GM19452 (cell line): ENCODE measurements at regions not wholly inside any gene's neighbourhood (a gene's known extent, or its start where the extent isn't known, plus 50 kb on each side); places are given as distances from the start of the nearest gene placed in this dataset.

ENCODE experiments used
- ATAC-seq: cut with Tn5 transposase; IDR thresholded peaks from one replicate; pipeline ENCODE4 v1.9.1; 2021; ENCODE audit not compliant: unreplicated experiment

GRCh38 chr5:4053136-4053535 lies 457.5 kb downstream of the IRX1 start:
- no peak for ATAC-seq

DNA sequence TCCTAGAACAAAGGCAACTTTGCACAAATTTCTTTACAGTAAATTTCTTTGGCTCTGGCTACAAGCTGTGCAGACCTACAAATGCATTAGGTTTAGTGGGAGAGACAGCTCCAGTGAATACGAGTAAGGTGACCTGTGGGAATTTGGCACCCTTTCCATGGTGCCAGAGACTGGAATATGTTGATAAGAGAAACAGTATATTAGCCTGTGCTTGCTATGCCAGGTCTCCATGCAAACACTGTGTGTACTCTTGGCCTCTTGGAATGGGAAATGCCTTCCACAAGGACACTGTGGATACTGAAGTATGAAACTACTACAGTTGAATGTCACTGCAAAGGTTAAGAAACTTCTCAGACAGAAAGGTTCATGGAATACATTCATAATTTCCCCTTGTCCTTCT lies 458.5 kb downstream of the IRX1 start:
- no peak for ATAC-seq

GRCh38 chr5:4058899-4059298 lies 463.3 kb downstream of the IRX1 start:
- no peak for ATAC-seq

GRCh38 chr5:4065472-4066320 lies 470.1 kb downstream of the IRX1 start:
- ATAC-seq: no peak

- ATAC-seq: no peak
Observed at GRCh38 chr5:4068171-4068570, 472.5 kb downstream of the IRX1 start.

GRCh38 chr5:4078544-4078943 lies 482.9 kb downstream of the IRX1 start:
- ATAC-seq: no peak

GRCh38 chr5:4079831-4080230 lies 484.2 kb downstream of the IRX1 start:
- ATAC-seq: no peak

DNA sequence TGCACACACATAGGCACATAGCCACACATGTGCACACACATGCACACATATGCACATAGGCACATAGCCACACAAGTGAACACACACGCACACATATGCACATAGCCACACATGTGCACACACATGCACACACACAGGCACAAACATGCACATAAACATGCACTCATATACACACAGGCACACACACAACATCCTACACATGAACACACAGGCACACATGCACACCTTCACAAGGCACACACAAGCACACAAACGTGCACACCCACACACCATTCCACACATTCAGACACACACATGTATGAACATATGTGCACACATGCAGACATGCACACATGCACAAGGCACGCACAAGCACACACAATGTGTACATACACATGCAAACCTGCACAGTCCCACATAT lies 484.7 kb downstream of the IRX1 start:
- no peak for ATAC-seq

DNA sequence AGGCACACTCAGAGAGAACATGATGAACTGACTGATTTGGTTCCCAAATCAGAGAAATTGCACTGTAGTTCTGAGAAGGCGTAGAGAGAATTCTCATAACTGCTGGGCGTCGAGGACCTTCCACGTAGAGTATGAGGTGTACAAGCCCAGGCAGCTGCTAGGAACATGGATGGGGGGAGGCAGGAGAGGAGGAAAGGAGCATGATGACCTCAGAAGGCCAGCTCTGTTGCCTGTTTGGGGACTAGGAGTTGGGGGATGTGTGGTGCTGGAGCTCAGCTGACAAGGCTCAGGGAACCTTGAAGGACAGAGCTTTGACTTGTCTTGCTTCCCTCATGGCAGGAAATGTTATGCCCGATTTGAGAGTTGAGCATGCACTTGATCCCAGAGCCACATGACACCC lies 485.4 kb downstream of the IRX1 start:
- no peak for ATAC-seq

- ATAC-seq: no peak
Observed at GRCh38 chr5:4081466-4081865, 485.8 kb downstream of the IRX1 start.

DNA sequence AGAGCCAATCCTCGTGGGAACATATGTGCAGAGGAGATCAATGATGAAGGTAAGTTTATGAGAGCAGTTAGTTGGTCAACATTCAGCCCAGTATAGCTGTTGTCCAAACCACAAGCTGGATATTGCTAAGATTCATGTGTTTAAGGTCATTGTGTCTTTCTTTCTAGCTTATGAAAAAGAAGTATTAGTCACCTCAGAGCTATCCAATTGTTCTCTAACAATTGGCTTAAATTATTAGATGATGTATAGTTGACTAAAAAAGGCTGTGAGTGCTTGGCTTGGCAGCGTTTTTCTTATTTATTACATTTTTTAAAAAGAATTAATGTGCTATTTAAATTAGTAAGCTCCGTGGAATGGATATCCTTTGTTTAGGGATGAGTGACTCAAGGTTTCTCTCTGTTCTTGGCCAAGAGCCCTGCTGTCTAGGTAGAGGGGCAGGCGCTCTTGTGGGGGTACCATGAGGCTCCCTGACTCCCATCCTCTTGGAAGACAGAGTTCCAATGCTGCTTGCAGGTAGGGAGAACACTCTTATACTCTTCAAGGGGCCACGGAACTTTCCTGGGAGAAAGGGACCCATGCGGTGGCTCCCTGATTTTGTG lies 487.4 kb downstream of the IRX1 start:
- no peak for ATAC-seq

- no peak for ATAC-seq
Observed at GRCh38 chr5:4083591-4084337, 488.1 kb downstream of the IRX1 start.

DNA sequence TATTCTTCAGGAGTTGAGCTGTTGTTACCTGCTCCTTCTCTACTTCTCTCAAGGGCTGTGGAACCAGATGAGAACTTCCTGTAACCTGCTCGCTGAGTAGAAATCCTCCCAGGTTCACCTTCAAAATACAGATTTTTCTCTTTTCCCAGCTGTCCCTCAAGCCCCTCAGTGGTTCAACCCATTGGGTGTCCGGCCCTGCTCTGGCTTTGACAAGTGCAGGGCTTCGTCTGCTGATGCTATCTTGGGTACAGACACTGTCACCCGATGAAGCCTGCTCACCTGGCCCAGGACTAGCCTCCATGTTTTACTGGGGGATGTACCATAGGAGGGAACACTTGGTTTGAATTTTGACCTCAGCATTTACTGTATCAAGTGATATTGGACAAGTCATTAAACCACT lies 490.4 kb downstream of the IRX1 start:
- no peak for ATAC-seq

GRCh38 chr5:4087110-4087509 lies 491.5 kb downstream of the IRX1 start:
- ATAC-seq: no peak

GRCh38 chr5:4089087-4089486 lies 493.5 kb downstream of the IRX1 start:
- ATAC-seq: no peak

- no peak for ATAC-seq
Observed at GRCh38 chr5:4093236-4093635, 497.6 kb downstream of the IRX1 start.

GRCh38 chr5:4093970-4094369 lies 498.3 kb downstream of the IRX1 start:
- ATAC-seq: no peak

DNA sequence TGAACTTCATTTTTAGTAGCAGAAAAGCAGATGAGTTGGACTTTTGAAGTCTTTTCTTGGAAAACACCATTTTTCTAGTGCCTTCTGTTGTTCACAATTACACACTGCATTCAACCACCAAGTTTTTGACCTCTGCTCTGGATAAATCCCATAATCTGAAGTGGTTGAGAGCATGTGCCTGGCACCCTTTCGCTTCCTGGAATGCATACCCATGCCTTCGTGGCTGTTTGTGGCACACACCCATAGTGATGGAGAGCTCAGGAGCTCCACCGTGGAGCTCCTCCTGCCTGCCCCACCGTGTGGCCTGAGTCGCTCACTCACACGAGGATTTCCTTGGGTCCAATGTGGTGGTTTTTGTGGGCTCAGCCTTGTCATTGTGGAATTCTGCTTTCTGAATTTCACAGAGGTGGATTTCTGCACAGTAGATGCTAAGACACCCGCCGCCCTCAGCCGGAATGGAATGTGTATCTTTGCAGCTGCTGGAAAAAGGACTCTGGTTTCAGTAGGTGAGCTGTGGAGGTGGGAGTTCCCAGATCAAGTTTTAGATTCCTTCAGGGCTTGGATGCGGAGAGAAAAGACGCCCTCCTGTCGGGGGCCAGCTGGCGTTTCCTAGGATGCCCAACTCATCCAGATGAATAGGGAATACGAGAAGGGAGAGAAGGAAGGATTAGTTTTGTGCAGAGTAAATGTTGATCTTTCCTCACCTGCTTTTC lies 500.4 kb downstream of the IRX1 start:
- ATAC-seq: no peak

DNA sequence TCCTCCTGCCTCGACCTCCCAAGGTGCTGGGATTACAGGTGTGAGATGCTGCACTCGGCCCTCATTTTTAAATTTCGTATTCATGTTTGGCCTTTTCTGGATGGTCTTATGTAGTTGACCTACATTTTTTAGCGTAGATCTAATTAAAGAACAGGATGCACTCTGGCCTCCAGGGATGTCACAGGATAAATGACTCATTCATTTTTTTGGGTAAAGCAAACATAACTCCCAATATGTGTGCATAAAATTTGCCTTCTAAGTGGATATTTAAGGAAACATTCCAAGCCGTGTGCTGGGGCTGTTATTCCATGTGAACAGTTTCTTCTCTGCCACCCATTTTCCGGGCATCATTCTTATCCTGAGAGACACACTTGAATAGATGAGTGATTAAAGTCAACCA lies 501.6 kb downstream of the IRX1 start:
- no peak for ATAC-seq

- ATAC-seq: no peak
Observed at GRCh38 chr5:4098226-4098625, 502.6 kb downstream of the IRX1 start.

GRCh38 chr5:4099386-4099785 lies 503.8 kb downstream of the IRX1 start:
- ATAC-seq: no peak
